KMS-11 (cell line): ENCODE measurements at regions not wholly inside any gene's neighbourhood (a gene's known extent, or its start where the extent isn't known, plus 50 kb on each side); places are given as distances from the start of the nearest gene placed in this dataset.

Source experiments
- H2AFZ ChIP-seq: fragments of 200-600 bp; sonication (generic); 2 replicates; pipeline ENCODE4 v1.6.1; 2016; ENCODE audit warnings: antibody characterized with exemption, mixed run types, low read depth
- H3K27ac ChIP-seq: fragments of 200-600 bp; sonication (generic); 2 replicates; pipeline ENCODE4 v1.6.1; 2016; ENCODE audit warnings: mild to moderate bottlenecking, mixed run types
- H3K27me3 ChIP-seq: fragments of 200-600 bp; sonication (generic); 2 replicates; pipeline ENCODE4 v1.6.1; 2017; ENCODE audit warnings: mild to moderate bottlenecking, low read depth, mixed run types, moderate library complexity; ENCODE audit not compliant: insufficient read depth
- H3K36me3 ChIP-seq: fragments of 200-600 bp; sonication (generic); 2 replicates; pipeline ENCODE4 v1.6.1; 2017; ENCODE audit warnings: mild to moderate bottlenecking, mixed run types; ENCODE audit not compliant: insufficient read depth
- H3K4me1 ChIP-seq: fragments of 200-600 bp; sonication (generic); 2 replicates; pipeline ENCODE4 v1.6.1; 2016; ENCODE audit warnings: mild to moderate bottlenecking, low read depth, mixed run types; ENCODE audit not compliant: poor library complexity, severe bottlenecking
- H3K4me2 ChIP-seq: fragments of 200-600 bp; sonication (generic); 2 replicates; pipeline ENCODE4 v1.7.0; 2016; ENCODE audit warnings: mild to moderate bottlenecking, mixed run types
- H3K4me3 ChIP-seq: fragments of 200-600 bp; sonication (generic); IDR thresholded peaks from 2 replicates; pipeline ENCODE4 v1.6.1; 2017; ENCODE audit warnings: low read depth, low read length, mixed read lengths; ENCODE audit not compliant: insufficient read depth
- H3K79me2 ChIP-seq: fragments of 200-600 bp; sonication (generic); 2 replicates; pipeline ENCODE4 v1.6.1; 2016; ENCODE audit warnings: low read depth, mixed run types; ENCODE audit not compliant: insufficient read depth
- H3K9ac ChIP-seq: fragments of 200-600 bp; sonication (generic); 2 replicates; pipeline ENCODE4 v1.6.1; 2016; ENCODE audit warnings: mild to moderate bottlenecking, mixed run types
- H4K20me1 ChIP-seq: fragments of 200-600 bp; sonication (generic); 2 replicates; pipeline ENCODE4 v1.6.1; 2016; ENCODE audit warnings: mild to moderate bottlenecking, mixed run types; ENCODE audit not compliant: insufficient read depth
- TF ChIP-seq, protein P1 (sequence below): fragments of 200-600 bp; sonication (generic); conservative IDR thresholded peaks from 2 replicates; pipeline ENCODE4 v1.6.1; 2017; ENCODE audit warnings: low read depth, mild to moderate bottlenecking, antibody characterized with exemption, low read length, moderate library complexity, mixed read lengths

- no peak overlapping the region for H3K4me3 ChIP-seq
- no peak overlapping the region for H2AFZ ChIP-seq
- TF ChIP-seq, protein P1, sequence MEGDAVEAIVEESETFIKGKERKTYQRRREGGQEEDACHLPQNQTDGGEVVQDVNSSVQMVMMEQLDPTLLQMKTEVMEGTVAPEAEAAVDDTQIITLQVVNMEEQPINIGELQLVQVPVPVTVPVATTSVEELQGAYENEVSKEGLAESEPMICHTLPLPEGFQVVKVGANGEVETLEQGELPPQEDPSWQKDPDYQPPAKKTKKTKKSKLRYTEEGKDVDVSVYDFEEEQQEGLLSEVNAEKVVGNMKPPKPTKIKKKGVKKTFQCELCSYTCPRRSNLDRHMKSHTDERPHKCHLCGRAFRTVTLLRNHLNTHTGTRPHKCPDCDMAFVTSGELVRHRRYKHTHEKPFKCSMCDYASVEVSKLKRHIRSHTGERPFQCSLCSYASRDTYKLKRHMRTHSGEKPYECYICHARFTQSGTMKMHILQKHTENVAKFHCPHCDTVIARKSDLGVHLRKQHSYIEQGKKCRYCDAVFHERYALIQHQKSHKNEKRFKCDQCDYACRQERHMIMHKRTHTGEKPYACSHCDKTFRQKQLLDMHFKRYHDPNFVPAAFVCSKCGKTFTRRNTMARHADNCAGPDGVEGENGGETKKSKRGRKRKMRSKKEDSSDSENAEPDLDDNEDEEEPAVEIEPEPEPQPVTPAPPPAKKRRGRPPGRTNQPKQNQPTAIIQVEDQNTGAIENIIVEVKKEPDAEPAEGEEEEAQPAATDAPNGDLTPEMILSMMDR: no peak
- H3K79me2 ChIP-seq: no peaks in the 10 kb centered on the region
- no peak overlapping the region for H3K4me2 ChIP-seq
- no peaks in the 10 kb centered on the region for H4K20me1 ChIP-seq
- no peaks in the 10 kb centered on the region for H3K4me1 ChIP-seq
- no peak overlapping the region for H3K9ac ChIP-seq
- no peaks in the 10 kb centered on the region for H3K27me3 ChIP-seq
- H3K36me3 ChIP-seq: no peaks in the 10 kb centered on the region
- no peak overlapping the region for H3K27ac ChIP-seq
Observed at GRCh38 chr4:89538171-89538570, 230.6 kb upstream of the GPRIN3 start.

GRCh38 chr4:89537281-89537680 is 229.7 kb upstream of the GPRIN3 start:
- Histone ChIP-seq H3K9ac (no peak overlapping the region), H3K36me3 (no peaks in the 10 kb centered on the region), H3K79me2 (no peaks in the 10 kb centered on the region), H4K20me1 (no peaks in the 10 kb centered on the region), H3K4me2 (no peak overlapping the region), H3K27me3 (no peaks in the 10 kb centered on the region), H3K4me1 (no peaks in the 10 kb centered on the region), H3K4me3 (no peak overlapping the region), H2AFZ (no peak overlapping the region), H3K27ac (no peak overlapping the region)
- TF ChIP-seq, protein P1: no peak

DNA sequence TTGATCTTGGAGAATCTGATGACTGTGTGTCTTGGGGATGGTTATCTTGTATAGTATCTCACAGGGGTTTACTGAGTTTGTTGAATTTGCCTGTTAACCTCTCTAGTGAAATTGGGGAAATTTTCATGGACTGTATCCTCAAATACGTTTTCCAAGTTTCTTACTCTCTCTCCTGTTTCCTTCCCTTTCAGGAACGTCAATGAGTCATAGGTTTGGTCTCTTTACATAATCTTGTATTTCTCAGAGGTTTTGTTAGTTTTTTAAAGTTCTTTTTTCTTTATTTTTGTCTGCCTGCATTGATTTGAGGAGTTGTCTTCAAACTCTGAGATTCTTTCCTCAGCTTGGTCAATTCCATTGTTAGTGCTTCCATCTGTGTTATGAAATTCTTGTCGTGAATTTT is 227.7 kb upstream of the GPRIN3 start:
- Histone ChIP-seq H3K4me2 (no peak overlapping the region), H3K27me3 (no peaks in the 10 kb centered on the region), H3K9ac (no peak overlapping the region), H3K27ac (no peak overlapping the region), H3K4me3 (no peak overlapping the region), H4K20me1 (no peaks in the 10 kb centered on the region), H3K4me1 (no peaks in the 10 kb centered on the region), H3K79me2 (no peaks in the 10 kb centered on the region), H2AFZ (no peak overlapping the region), H3K36me3 (no peaks in the 10 kb centered on the region)
- TF ChIP-seq, protein P1: no peak

DNA sequence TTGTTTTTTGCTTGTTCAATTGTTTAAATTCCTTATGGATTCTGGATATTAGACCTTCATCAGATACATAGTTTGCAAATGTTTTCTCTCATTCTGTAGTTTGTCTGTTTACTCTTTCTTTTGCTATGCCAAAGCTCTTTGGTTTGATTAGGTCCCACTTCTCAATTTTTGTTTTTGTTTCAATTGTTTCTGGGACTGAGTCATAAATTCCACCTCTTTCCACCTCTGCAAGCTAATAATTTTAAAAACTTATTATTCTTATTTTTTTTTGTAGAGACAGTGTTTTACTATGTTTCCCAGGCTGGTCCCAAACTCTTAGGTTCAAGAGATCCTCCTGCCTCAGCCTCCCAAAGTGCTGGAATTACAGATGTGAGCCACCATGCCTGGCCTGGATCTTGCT is 226.8 kb upstream of the GPRIN3 start:
- TF ChIP-seq, protein P1: no peak
- Histone ChIP-seq H3K36me3 (no peaks in the 10 kb centered on the region), H3K4me2 (no peak overlapping the region), H3K4me3 (no peak overlapping the region), H3K4me1 (no peaks in the 10 kb centered on the region), H4K20me1 (no peaks in the 10 kb centered on the region), H3K9ac (no peak overlapping the region), H3K27ac (no peak overlapping the region), H3K27me3 (no peaks in the 10 kb centered on the region), H2AFZ (no peak overlapping the region), H3K79me2 (no peaks in the 10 kb centered on the region)
